ENCODE measurements at regions not wholly inside any gene's neighbourhood (a gene's known extent, or its start where the extent isn't known, plus 50 kb on each side); places are given as distances from the start of the nearest gene placed in this dataset.
"Not testable (repeated sequence)": the region's sequence is repeated elsewhere in the genome, so short reads cannot be mapped to it uniquely, and the experiment has no call there.

DNA sequence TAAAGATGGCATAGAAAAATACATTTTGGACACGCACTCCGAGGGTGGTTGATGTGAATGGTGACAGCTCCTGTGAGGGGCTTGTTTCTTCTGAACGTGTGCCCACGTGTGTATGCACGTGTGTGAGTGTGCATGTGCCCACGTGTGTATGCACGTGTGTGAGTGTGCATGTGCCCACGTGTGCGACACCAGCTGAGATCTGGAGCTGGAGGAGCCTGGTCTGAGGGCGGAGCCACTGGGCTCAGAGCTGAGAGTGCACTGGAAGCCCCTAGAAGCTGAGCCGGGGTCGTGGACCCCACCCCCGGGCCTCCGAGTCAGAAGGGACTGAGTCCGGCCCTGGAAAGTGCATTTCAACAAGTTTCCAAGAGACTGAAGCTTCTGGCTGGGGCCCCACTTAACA is 282.5 kb upstream of the IRX4 start:
- ATAC-seq (no peak), DNase-seq (no peak)
- no peak overlapping the region for H3K4me3 Mint-ChIP-seq
- H3K4me1 Mint-ChIP-seq = no peaks in the 10 kb centered on the region
- no peaks in the 10 kb centered on the region for H3K36me3 Mint-ChIP-seq (ENCODE audit: low read depth)
- no peak overlapping the region for H3K27ac Mint-ChIP-seq
- H3K27me3 Mint-ChIP-seq = peaks cover 2% of the 10 kb centered on the region
- peaks cover 4% of the 10 kb centered on the region for H3K9me3 Mint-ChIP-seq

- Mint-ChIP-seq H3K4me3 (no peak overlapping the region), H3K4me1 (no peaks in the 10 kb centered on the region), H3K27me3 (peaks cover 2% of the 10 kb centered on the region), H3K27ac (no peak overlapping the region), H3K9me3 (peaks cover 4% of the 10 kb centered on the region), H3K36me3 (ENCODE audit: low read depth) (no peaks in the 10 kb centered on the region)
- ATAC-seq (no peak), DNase-seq (no peak)
Measured at GRCh38 chr5:2164586-2164985, 281.9 kb upstream of the IRX4 start.

- no peaks in the 10 kb centered on the region for H3K36me3 Mint-ChIP-seq (ENCODE audit: low read depth)
- H3K4me1 Mint-ChIP-seq = no peaks in the 10 kb centered on the region
- H3K4me3 Mint-ChIP-seq = no peak overlapping the region
- DNase-seq = no peak
- H3K9me3 Mint-ChIP-seq = peaks cover 4% of the 10 kb centered on the region
- H3K27me3 Mint-ChIP-seq = peaks cover 2% of the 10 kb centered on the region
- no peak for ATAC-seq
- no peak overlapping the region for H3K27ac Mint-ChIP-seq
Measured at GRCh38 chr5:2163940-2164490, 281.3 kb upstream of the IRX4 start.

DNA sequence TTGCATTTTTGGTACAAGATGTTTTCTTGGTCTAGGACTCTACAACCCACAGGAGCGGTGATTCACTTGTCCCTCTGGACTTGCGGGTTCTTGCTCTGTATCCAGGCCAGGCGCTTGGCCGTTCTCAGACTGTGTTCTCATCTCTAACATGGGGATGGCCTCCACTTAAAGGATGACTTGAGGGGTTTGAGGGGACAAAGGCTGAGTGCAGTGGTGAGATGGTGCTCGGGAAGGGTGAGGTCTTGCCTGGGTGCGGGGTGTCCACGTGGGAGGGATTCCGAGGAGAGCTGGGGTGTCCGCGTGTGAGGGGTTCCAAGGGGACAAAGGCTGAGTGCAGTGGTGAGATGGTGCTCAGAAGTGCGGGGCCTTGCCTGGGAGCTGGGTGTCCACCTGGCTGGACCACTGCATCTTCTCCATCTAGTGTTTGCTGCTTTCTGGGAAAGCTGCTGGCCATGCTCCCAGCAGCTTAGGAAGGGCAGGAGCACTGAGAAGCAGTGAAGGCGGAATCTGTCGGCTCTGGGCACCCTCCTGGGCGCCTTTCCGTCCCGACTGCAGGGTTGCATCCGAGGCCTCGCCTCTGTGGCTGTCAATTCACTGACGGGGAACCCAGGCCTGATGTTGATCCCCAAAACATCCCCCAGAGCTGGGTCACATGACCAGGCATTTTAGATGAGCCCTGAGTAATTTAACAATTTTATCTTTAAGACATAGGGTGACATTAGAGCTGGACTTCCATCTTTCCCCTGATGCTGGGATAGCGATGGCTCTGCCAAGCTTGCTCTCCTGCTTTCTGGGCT is 280.5 kb upstream of the IRX4 start:
- Mint-ChIP-seq H3K4me1 (no peaks in the 10 kb centered on the region), H3K4me3 (no peak overlapping the region), H3K27me3 (peaks cover 2% of the 10 kb centered on the region), H3K36me3 (ENCODE audit: low read depth) (no peaks in the 10 kb centered on the region), H3K27ac (no peak overlapping the region), H3K9me3 (peaks cover 4% of the 10 kb centered on the region)
- ATAC-seq = no peak
- no peak for DNase-seq

DNA sequence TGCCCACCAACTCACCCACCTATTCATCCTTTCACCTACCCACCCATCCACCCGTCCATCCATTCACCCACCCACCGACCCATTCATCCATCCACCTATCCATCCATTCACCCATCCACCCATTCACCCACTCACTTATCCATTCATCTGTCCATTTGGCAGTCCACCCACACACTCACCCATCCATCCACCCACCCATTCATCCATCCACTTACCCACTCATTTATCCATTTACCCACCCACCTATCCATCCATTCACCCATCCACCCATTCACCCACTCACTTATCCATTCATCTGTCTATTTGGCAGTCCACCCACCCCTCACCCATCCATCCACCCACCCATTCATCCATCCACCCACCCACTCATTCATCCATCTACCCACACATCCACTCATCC is 278.1 kb upstream of the IRX4 start:
- Mint-ChIP-seq H3K27ac (no peak overlapping the region), H3K4me3 (no peak overlapping the region), H3K9me3 (peaks cover 4% of the 10 kb centered on the region), H3K36me3 (ENCODE audit: low read depth) (no peaks in the 10 kb centered on the region), H3K27me3 (peaks cover 2% of the 10 kb centered on the region), H3K4me1 (no peaks in the 10 kb centered on the region)
- DNase-seq = no peak
- ATAC-seq = no peak

DNA sequence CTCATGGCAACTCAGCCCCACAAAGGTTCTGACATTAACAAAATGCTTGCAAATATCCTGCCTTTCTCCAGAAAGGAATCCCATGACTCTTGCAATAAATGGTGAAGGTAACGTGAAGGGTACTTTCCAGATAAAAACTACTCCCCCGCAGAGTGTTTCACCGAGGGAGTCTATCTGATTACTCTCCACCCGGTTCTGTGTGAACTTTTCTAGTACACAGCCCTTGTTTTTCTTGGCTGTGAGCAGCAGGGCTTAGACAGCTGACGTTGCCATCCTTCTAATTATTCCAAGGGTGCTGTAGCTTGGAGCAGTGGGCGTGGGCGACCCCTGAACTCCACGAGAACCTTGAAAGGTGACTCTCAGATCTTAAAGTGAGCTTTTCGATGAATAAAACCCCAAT is 276.0 kb upstream of the IRX4 start:
- Mint-ChIP-seq H3K4me1 (no peaks in the 10 kb centered on the region), H3K36me3 (ENCODE audit: low read depth) (no peaks in the 10 kb centered on the region), H3K27ac (no peak overlapping the region), H3K27me3 (no peaks in the 10 kb centered on the region), H3K9me3 (peaks cover 4% of the 10 kb centered on the region), H3K4me3 (no peak overlapping the region)
- ATAC-seq = no peak
- DNase-seq = no peak

- H3K4me3 Mint-ChIP-seq = no peak overlapping the region
- H3K27me3 Mint-ChIP-seq = no peaks in the 10 kb centered on the region
- ATAC-seq = no peak
- no peaks in the 10 kb centered on the region for H3K36me3 Mint-ChIP-seq (ENCODE audit: low read depth)
- H3K27ac Mint-ChIP-seq = no peak overlapping the region
- no peaks in the 10 kb centered on the region for H3K4me1 Mint-ChIP-seq
- no peak for DNase-seq
- peaks cover 4% of the 10 kb centered on the region for H3K9me3 Mint-ChIP-seq
Measured at GRCh38 chr5:2158109-2158508, 275.4 kb upstream of the IRX4 start.

DNA sequence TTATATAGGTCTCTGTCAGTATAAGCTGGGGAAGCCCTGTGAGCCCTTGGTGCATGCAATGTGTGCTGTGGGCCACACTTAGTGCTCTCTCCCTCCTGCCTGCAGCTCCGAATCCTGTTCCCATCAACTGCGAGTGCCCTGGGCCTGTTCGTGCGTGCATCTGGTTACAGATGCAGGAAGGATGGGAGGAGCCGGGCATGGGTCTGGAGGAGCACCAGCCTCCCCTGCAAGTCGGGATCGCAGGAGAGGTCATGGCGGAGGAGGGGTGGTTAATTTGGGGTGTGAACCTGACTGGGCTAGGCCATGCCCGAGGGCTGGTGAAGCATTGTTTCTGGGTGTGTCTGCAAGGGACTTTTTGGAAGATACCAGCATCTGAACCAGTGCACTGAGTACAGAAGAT is 274.6 kb upstream of the IRX4 start:
- no peaks in the 10 kb centered on the region for H3K4me1 Mint-ChIP-seq
- no peaks in the 10 kb centered on the region for H3K27me3 Mint-ChIP-seq
- DNase-seq = no peak
- H3K36me3 Mint-ChIP-seq (ENCODE audit: low read depth) = no peaks in the 10 kb centered on the region
- no peak overlapping the region for H3K4me3 Mint-ChIP-seq
- no peak overlapping the region for H3K27ac Mint-ChIP-seq
- ATAC-seq = no peak
- H3K9me3 Mint-ChIP-seq = peaks cover 4% of the 10 kb centered on the region

DNA sequence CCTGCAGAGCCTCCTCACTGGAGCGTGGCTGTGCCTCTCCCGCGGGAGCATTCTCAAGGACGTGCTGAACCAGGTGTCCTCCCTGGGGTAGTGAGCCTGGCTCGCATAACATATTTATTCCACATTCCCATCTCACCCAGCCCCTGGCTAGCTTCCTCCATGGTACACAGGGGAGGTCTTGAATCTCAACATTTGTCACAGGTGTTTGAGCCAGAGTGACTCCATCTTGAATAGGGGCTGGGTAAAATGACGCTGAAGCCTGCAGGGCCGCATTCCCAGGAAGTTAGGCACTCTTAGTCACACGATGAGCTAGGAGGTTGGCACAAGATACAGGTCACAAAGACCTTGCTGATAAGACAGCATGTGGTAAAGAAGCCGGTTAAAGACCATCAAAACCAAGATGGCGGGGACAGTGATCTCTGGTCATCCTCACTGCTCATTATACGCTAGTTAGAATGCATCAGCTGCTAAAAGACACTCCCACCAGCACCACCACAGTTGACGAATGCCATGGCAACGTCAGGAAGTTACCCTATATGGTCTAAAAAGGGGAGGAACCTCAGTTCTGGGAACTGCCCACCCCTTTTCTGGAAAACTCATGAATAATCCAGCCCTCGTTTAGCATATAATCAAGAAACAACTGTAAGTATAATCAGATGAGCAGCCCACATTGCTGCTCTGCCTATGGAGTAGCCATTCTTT is 273.8 kb upstream of the IRX4 start:
- Mint-ChIP-seq H3K4me3 (no peak overlapping the region), H3K27me3 (peaks cover 2% of the 10 kb centered on the region), H3K27ac (no peak overlapping the region), H3K4me1 (no peaks in the 10 kb centered on the region), H3K36me3 (ENCODE audit: low read depth) (no peaks in the 10 kb centered on the region), H3K9me3 (peaks cover 3% of the 10 kb centered on the region)
- no peak for DNase-seq
- no peak for ATAC-seq

DNA sequence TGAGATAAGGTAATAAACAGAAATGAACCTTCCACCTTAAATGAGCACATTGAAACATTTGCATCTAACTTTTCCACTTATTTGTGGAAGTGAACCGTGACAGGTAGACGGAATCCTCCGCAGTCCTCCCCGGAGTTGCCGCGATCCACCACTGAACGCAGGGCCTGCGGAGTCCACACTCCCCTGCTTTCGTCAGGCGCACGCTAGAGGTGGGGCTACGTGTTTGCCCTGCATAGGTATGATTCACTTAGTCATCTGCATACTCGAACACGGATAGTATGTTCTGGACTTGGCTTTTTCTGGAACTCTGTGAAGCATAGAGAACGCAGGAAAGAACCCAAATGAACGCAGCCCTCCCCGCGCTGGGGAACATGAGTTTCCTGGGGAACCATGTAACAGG is 272.8 kb upstream of the IRX4 start:
- peaks cover 5% of the 10 kb centered on the region for H3K27me3 Mint-ChIP-seq
- H3K27ac Mint-ChIP-seq = no peak overlapping the region
- H3K9me3 Mint-ChIP-seq = no peaks in the 10 kb centered on the region
- ATAC-seq (no peak), DNase-seq (no peak)
- no peaks in the 10 kb centered on the region for H3K36me3 Mint-ChIP-seq (ENCODE audit: low read depth)
- H3K4me3 Mint-ChIP-seq = no peak overlapping the region
- H3K4me1 Mint-ChIP-seq = no peaks in the 10 kb centered on the region

DNA sequence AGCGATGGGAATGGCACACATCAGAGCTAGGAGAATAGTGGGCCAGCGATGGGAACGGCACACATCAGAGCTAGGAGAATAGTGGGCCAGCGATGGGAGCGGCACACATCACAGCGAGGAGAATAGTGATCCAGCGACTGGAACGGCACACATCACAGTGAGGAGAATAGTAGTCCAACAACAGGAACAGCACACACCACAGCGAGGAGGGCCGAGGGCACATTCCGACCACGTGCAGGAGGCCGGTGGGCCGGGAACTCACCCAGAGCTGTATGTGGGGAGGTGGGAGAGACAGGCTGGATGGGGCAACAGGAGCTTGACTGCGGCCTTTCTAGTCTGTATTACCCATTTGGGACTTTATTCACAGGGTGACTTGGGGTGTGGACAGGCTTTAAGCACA is 271.1 kb upstream of the IRX4 start:
- H3K27me3 Mint-ChIP-seq = peaks cover 6% of the 10 kb centered on the region
- no peak for DNase-seq
- no peak for ATAC-seq
- H3K27ac Mint-ChIP-seq = no peak overlapping the region
- H3K4me3 Mint-ChIP-seq = no peak overlapping the region
- H3K9me3 Mint-ChIP-seq = peaks cover 3% of the 10 kb centered on the region
- H3K4me1 Mint-ChIP-seq = no peaks in the 10 kb centered on the region
- H3K36me3 Mint-ChIP-seq (ENCODE audit: low read depth) = no peaks in the 10 kb centered on the region

- Mint-ChIP-seq H3K9me3 (peaks cover 3% of the 10 kb centered on the region), H3K4me3 (no peak overlapping the region), H3K27ac (no peak overlapping the region), H3K4me1 (no peaks in the 10 kb centered on the region), H3K27me3 (peaks cover 6% of the 10 kb centered on the region), H3K36me3 (ENCODE audit: low read depth) (no peaks in the 10 kb centered on the region)
- DNase-seq = no peak
- no peak for ATAC-seq
Measured at GRCh38 chr5:2153350-2153749, 270.6 kb upstream of the IRX4 start.

GRCh38 chr5:2151301-2151888 is 268.7 kb upstream of the IRX4 start:
- peak; percentile 7 for DNase-seq
- H3K36me3 Mint-ChIP-seq (ENCODE audit: low read depth); ATAC-seq; H3K27me3 Mint-ChIP-seq; H3K27ac Mint-ChIP-seq; H3K4me1 Mint-ChIP-seq; H3K4me3 Mint-ChIP-seq; H3K9me3 Mint-ChIP-seq: not testable (repeated sequence)

GRCh38 chr5:2149195-2149539 is 266.4 kb upstream of the IRX4 start:
- Mint-ChIP-seq H3K4me3 (no peak overlapping the region), H3K9me3 (peaks cover 3% of the 10 kb centered on the region), H3K27ac (no peak overlapping the region), H3K27me3 (peaks cover 6% of the 10 kb centered on the region), H3K4me1 (no peaks in the 10 kb centered on the region), H3K36me3 (ENCODE audit: low read depth) (no peaks in the 10 kb centered on the region)
- peak; percentile 4 for DNase-seq
- peak; percentile 75 for ATAC-seq
